Upper lobe of left lung (tissue), 4 donors: ENCODE measurements at regions not wholly inside any gene's neighbourhood (a gene's known extent, or its start where the extent isn't known, plus 50 kb on each side); places are given as distances from the start of the nearest gene placed in this dataset.

ENCODE experiments used
- EP300 ChIP-seq, 4 donors: sonication (generic); formaldehyde crosslinking; IDR thresholded peaks; one replicate each; pipeline ENCODE4 v1.5.1; 2017; ENCODE audit warnings: antibody characterized with exemption in 4 of 4, control low read depth in 2 of 4
- POLR2A ChIP-seq, 4 donors: fragments of 450-650 bp; IDR thresholded peaks; one replicate each; pipeline ENCODE4 v1.5.1; 2016 to 2017; ENCODE audit warnings: antibody characterized with exemption in 4 of 4, mild to moderate bottlenecking in 2 of 4
- POLR2AphosphoS5 ChIP-seq, 2 donors: sonication (generic); formaldehyde crosslinking; IDR thresholded peaks; one replicate each; pipeline ENCODE4 v1.5.1; 2017; ENCODE audit warnings: antibody characterized with exemption in 2 of 2
- TF ChIP-seq, protein P1 (sequence below), 6 experiments: fragments of 450-650 bp in 4 of 6; fragments of 200-600 bp in 2 of 6; sonication (generic) in 2 of 6; IDR thresholded peaks; one replicate each; pipeline ENCODE4 v1.5.1; 2016 to 2019; ENCODE audit warnings: antibody characterized with exemption in 6 of 6

DNA sequence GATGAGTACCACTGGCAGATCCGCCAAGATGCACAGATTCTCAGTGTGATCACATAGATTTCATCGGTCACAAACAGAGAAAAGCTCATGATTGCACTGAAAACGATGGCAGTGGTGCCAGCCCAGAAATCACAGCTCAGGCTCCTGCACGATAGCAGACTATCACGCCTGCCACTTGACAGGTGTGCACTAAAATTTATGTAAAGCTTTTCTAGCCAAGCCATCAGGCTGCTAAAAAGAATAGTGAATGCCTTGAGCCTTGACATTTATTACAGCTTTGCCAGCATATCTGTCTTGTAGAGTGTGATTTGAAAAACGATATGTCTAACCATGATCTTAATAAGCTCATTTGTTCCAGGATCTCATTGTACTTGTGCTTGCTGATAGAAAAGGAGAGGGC is 409.5 kb upstream of the CWC22 start:
- TF ChIP-seq, protein P1, sequence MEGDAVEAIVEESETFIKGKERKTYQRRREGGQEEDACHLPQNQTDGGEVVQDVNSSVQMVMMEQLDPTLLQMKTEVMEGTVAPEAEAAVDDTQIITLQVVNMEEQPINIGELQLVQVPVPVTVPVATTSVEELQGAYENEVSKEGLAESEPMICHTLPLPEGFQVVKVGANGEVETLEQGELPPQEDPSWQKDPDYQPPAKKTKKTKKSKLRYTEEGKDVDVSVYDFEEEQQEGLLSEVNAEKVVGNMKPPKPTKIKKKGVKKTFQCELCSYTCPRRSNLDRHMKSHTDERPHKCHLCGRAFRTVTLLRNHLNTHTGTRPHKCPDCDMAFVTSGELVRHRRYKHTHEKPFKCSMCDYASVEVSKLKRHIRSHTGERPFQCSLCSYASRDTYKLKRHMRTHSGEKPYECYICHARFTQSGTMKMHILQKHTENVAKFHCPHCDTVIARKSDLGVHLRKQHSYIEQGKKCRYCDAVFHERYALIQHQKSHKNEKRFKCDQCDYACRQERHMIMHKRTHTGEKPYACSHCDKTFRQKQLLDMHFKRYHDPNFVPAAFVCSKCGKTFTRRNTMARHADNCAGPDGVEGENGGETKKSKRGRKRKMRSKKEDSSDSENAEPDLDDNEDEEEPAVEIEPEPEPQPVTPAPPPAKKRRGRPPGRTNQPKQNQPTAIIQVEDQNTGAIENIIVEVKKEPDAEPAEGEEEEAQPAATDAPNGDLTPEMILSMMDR (IDR thresholded peaks at IDR 0.05): no peak
- TF ChIP-seq POLR2A (IDR thresholded peaks at IDR 0.05) (no peak), POLR2AphosphoS5 (IDR thresholded peaks at IDR 0.05) (no peak), EP300 (IDR thresholded peaks at IDR 0.05) (no peak)
